NCI-H2171 treated with DMSO at 0.1 percent for 48 hours (cell line): ENCODE measurements at regions not wholly inside any gene's neighbourhood (a gene's known extent, or its start where the extent isn't known, plus 50 kb on each side); places are given as distances from the start of the nearest gene placed in this dataset.
A peak's percentile ranks its signal among the peaks of the same experiment; 100 is the strongest.

Experiments
- DNase-seq: peaks from one replicate; lab custom pipeline; 2025; lab: John Stamatoyannopoulos, UW

- peak; percentile 66 for DNase-seq
Measured at GRCh38 chr14:100438678-100439592, 115.8 kb downstream of the SLC25A47 start.

GRCh38 chr14:100439781-100440180, 116.6 kb downstream of the SLC25A47 start:
- DNase-seq = no peak

DNA sequence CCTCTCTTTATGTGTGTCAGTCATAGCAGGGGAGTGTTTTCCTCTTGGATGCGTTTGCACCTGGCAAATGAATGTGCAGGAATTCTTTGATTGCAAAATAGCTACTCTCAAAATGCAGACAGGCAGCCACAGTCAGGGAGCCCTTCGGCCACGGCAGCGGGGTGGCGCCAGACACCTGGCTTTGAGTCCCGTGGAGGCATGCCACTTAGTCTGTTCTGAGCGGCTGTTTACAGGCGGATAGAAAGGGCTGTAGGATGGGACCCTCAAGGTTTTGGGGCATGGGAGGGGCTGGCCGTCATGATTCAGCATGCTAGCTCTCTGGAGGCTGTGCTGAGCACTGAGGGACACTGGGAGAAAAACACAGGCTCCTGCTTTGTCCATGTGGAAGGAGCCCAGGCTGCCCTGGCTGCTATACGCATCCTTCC, 117.1 kb downstream of the SLC25A47 start:
- DNase-seq = peak; percentile 96

DNA sequence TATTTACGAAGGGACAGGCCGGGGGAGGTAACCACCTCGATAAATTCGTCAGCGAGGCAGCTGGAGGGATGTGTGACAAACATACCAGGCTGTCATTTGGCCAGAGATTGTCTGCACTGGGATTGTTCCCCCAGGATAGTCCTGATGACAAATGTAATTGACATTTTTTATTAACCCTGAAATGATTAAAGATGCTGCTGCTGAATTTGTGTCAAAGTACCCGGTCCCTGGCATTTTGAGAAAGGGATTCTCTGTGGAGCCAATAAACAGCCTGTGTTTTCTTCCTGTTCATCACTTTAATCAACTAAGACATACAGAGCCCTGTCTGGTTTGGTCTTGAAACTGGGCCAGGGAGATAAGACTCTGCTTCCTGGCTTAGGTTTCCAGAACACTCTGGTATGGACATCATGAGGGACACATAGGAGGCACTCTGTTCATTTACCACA, 117.6 kb downstream of the SLC25A47 start:
- no peak for DNase-seq

DNA sequence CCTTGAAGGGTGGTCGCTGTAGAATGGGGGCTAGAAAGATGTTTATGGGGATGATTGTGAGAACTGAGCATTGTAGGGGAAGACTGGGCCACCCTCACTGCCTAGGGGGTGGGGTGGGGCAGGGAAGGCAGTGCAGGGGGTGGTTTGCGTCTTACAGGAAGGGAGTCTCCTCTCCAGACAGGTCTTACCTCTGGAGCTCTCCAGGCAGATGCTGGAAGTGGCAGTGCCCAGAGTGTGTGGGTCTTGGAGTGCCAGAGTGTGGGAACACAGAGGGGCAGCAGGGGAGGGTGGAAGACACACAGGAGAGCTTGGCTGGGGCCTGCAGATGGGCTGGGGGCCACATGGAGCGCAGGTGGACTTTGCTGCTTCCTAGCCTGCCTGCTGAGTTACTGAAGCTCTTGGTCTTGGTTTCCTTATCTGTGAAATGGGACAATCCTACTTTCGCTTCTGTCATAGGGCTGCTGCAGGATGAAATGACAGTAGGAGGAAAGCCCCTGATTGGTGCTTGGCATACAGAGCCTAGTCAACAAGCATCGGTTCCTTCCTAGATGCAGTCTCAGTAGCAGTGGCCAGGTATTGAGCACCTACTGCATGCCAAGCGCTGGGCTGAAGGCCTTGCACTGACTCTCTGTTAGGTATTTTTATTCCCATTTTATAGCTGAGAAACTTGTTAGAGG, 118.3 kb downstream of the SLC25A47 start:
- DNase-seq = no peak

DNA sequence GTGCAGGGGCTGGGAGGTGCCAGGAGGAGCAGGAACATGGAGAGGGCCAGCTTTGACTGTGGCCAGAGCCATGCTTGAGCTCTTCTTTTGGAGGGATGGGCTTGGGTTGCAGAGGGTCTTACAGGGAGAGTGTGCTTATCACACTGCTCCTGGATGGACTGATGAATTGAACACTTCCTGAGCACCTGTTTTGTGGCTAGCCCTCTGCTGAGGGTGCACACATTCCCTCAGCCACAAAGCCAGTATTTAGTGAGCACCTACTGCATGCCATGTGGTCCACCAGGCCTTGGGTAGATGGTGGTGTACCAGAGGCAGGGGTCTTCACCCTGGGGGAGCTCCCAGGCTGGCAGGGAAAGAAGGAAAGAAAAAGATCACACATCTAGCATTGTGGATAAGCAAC, 118.9 kb downstream of the SLC25A47 start:
- DNase-seq = no peak

GRCh38 chr14:100442498-100443490, 119.7 kb downstream of the SLC25A47 start:
- peak; percentile 42 for DNase-seq

- peak; percentile 36 for DNase-seq
Measured at GRCh38 chr14:100443603-100444002, 120.5 kb downstream of the SLC25A47 start.

GRCh38 chr14:100445436-100446088, 122.4 kb downstream of the SLC25A47 start:
- DNase-seq = no peak

DNA sequence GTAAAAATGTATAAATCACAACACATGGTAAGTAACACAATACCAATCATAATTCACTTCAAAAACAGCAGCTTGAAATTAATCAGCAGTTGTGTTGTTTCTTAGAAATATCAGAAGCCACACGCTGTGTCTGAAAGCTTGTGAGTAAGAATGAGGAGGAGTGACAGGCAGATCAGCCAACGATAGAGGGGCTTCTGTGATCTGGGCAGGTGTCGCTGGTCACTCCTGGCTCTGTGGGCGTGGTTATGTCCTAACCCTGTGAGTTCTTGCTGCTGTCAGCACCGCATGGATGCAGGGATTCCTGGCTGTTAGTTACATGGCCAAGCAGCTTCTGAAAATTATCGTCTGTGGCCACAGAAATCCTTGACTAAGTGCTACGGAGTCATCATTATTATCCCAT, 123.4 kb downstream of the SLC25A47 start:
- peak; percentile 91 for DNase-seq

GRCh38 chr14:100448376-100448775, 125.2 kb downstream of the SLC25A47 start:
- DNase-seq = no peak

DNA sequence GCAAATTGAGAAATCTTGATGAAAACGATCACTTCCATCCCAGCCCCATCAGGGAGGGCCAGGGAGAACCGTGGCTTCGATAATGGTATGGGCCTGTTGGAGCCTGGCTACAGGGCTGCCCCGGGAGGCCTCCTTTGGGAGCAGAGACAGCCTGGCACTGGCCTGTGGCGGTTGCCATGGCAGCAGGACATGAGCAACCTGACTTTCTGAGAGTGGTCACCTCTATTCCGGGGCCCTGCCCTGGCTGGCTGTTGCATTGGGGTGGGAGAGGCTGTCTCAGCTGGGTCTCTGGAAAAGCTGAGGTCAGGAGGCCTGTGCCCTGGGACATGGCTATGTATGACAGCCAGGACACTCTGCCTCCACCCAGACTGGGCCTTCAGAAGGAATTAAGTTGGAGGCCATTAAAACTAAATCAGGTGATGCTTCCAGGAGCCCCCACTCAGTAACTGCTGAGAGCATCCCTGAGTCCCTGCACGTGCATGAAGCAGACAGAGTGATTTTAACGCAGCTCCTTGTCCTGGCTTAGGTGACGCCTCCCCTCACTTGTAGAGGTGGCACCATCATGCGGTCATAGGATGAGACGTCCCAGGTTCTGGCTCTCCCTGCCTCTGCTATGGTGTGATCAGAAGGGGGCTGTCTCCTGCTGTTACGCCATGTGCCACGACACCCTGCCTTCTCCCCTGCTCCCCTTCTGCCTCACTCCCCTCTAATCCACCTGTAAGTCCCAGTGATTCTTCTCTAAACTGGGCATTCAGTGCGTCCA, 126.3 kb downstream of the SLC25A47 start:
- DNase-seq = no peak

- no peak for DNase-seq
Measured at GRCh38 chr14:100450049-100450448, 126.9 kb downstream of the SLC25A47 start.

DNA sequence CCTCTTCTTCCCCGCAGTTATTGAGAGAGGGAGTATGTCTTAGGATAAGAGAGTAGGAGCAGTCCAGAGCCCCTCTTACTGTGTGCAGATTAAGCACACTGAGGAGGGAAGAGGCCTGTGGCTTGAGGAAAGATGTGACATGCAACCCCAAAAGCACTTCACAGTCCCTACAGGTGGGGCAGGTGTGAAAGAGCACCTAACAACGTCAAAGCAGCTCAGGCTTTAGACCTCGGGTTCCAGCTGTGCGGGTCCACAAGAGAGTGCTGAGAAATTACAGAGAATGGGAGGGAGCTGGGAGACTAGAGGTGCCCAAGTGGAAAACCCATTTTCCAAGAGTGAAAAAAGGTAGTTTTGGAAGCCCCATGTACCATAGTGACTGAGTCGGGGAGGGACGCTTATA, 127.6 kb downstream of the SLC25A47 start:
- DNase-seq = no peak

- DNase-seq = no peak
Measured at GRCh38 chr14:100451264-100451663, 128.1 kb downstream of the SLC25A47 start.

- DNase-seq = no peak
Measured at GRCh38 chr14:100453930-100454329, 130.8 kb downstream of the SLC25A47 start.

GRCh38 chr14:100454437-100454836, 131.3 kb downstream of the SLC25A47 start:
- peak; percentile 75 for DNase-seq

DNA sequence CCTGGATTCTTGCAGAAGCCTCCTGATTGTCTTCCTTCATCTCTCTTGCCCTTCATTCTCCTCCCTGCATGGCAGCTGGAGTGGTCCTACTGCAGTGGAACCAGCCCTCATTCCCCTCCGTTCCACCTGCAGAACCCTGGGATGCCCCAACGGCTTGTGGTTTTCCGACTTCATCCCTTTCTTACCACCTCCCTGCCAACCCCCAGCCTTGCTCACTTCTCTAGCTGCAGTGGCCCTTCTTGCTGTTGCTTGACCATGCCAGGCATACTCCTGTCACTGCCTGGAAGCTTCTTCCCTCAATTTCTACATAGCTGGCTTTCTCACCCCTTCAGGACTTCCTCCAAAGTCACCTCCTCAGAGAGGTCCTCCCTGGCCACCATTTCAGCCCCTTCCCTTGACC, 123.3 kb downstream of the BEGAIN start:
- no peak for DNase-seq

DNA sequence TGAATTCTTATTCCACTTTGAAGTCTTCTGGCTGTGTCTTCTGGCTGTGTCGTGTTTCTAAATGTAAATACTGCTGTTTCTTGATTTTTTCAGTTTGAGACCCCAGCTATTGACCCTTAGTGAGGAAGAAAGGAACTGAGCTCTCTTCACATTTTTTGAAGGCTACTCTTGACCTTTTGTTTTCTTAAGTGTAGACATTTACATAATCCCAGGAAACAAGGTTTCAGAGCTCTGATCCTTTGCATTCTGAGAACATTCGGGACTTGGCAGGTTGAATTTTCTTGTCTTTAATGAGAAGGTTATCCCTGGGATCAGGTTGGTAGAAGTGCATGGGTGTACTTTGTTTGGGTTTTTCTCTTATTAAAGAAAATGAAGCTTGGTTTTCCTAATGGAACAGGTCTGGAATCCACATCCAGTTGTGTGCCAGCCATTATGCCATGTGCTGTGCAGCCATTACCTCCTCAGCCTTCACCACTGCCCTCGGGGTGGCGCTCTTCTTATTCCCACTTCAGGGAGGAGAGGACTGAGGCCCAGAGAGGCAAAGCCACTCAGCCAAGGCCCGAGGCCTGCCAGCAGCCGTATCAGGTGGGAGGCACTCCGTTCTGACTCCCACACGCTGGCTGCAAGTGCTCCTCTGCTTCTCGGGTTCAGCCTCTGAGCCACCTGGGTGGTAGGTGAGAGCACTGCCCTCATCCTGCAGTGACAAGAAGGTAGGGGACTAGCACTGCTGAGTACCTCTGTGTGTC, 120.9 kb downstream of the BEGAIN start:
- DNase-seq = no peak
